CD8-positive, alpha-beta memory T cell (primary cell): ENCODE measurements at regions not wholly inside any gene's neighbourhood (a gene's known extent, or its start where the extent isn't known, plus 50 kb on each side); places are given as distances from the start of the nearest gene placed in this dataset.
"Not testable (repeated sequence)": the region's sequence is repeated elsewhere in the genome, so short reads cannot be mapped to it uniquely, and the experiment has no call there.

ENCODE experiments used
- CTCF ChIA-PET: fragments of 350-600 bp; sonication (Branson Sonifier 250); formaldehyde crosslinking; loops from one replicate; lab custom pipeline; 2021; ENCODE audit warnings: antibody characterized with exemption; lab: Charles Lee
- POLR2A ChIA-PET: fragments of 350-600 bp; sonication (Branson Sonifier 250); formaldehyde crosslinking; loops from one replicate; lab custom pipeline; 2021; ENCODE audit warnings: antibody characterized with exemption; lab: Charles Lee
- DNase-seq, 5 donors: peaks; one replicate each; pipeline versions ENCODE4 v3.0.0 to v3.0.0-alpha.2; 2020 to 2022; ENCODE audit warnings: mixed read lengths in 1 of 5
- H3K27ac ChIP-seq: one replicate; pipeline ENCODE4 v1.7.0; 2013; ENCODE audit warnings: low read depth, mild to moderate bottlenecking, low read length, moderate library complexity
- H3K27me3 ChIP-seq: 2 replicates; pipeline ENCODE4 v1.7.0; 2013; ENCODE audit warnings: low read length, mild to moderate bottlenecking; ENCODE audit not compliant: insufficient read depth, poor library complexity, severe bottlenecking
- H3K36me3 ChIP-seq: 2 replicates; pipeline ENCODE4 v1.7.0; 2013; ENCODE audit warnings: mild to moderate bottlenecking, low read length, moderate library complexity; ENCODE audit not compliant: insufficient read depth
- H3K4me1 ChIP-seq: 2 replicates; pipeline ENCODE4 v1.7.0; 2013; ENCODE audit warnings: mild to moderate bottlenecking, low read length, moderate library complexity; ENCODE audit not compliant: insufficient read depth
- H3K4me3 ChIP-seq: 2 replicates; pipeline ENCODE4 v1.7.0; 2013; ENCODE audit warnings: mild to moderate bottlenecking, low read length
- H3K9me3 ChIP-seq: 2 replicates; pipeline ENCODE4 v1.7.0; 2013; ENCODE audit warnings: mild to moderate bottlenecking, low read length
- H3K27ac Mint-ChIP-seq, 8 donors: one replicate each; pipeline ENCODE4 v1.8.0; 2020 to 2021; ENCODE audit warnings: mixed read lengths in 8 of 8, mild to moderate bottlenecking in 6 of 8, inconsistent platforms in 3 of 8, moderate library complexity in 3 of 8
- H3K27me3 Mint-ChIP-seq, 2 donors: one replicate each; pipeline ENCODE4 v1.8.0; 2020 to 2021; ENCODE audit warnings: mixed read lengths in 2 of 2, mild to moderate bottlenecking in 1 of 2, moderate library complexity in 1 of 2
- H3K36me3 Mint-ChIP-seq, 3 donors: one replicate each; pipeline ENCODE4 v1.8.0; 2020 to 2021; ENCODE audit warnings: mixed read lengths in 3 of 3, inconsistent platforms in 1 of 3, mild to moderate bottlenecking in 1 of 3
- H3K4me1 Mint-ChIP-seq, 3 donors: one replicate each; pipeline ENCODE4 v1.8.0; 2020 to 2021; ENCODE audit warnings: mixed read lengths in 3 of 3, inconsistent platforms in 1 of 3, mild to moderate bottlenecking in 1 of 3
- H3K4me3 Mint-ChIP-seq, 7 donors: one replicate each; pipeline ENCODE4 v1.8.0; 2020 to 2021; ENCODE audit warnings: mixed read lengths in 7 of 7, mild to moderate bottlenecking in 6 of 7, moderate library complexity in 4 of 7, inconsistent platforms in 2 of 7
- H3K9me3 Mint-ChIP-seq, 5 donors: one replicate each; pipeline ENCODE4 v1.8.0; 2020 to 2022; ENCODE audit warnings: mixed read lengths in 5 of 5, mild to moderate bottlenecking in 3 of 5, moderate library complexity in 2 of 5, inconsistent platforms in 1 of 5

DNA sequence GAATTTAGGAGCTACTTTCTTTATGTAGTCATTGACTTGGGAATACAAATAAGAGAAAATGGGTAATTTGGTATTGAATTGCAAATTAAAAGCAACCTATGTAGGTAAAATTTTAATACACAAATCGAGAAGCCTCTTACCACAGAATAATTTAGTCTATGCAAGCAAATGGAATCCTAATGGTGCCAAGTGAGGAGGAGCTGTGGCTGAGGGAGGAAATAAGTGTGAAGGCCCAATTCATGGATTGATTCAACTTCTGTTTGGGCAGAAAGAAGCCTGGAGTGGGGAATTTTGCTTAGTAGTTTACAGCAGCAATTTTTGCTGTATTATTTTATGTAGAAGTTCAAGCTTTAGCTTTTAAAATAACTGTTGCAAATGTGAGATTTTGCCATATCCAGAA is 291.9 kb downstream of the OXSM start:
- Mint-ChIP-seq H3K27me3 (no peaks in the 10 kb centered on the region), H3K27ac (no peak overlapping the region), H3K9me3 (peaks cover 0 to 5% (median 0%) of the 10 kb centered on the region in 5 donors), H3K4me1 (no peaks in the 10 kb centered on the region), H3K4me3 (no peak overlapping the region), H3K36me3 (no peaks in the 10 kb centered on the region)
- CTCF ChIA-PET, result interaction anchor here (1.0 kb wide), 1 partner anchor 16 kb away, joined by 3 read pairs; no protein-coding TSS in a partner anchor
- Histone ChIP-seq H3K27me3 (no peaks in the 10 kb centered on the region), H3K4me1 (no peaks in the 10 kb centered on the region), H3K9me3 (no peaks in the 10 kb centered on the region), H3K4me3 (no peak overlapping the region), H3K36me3 (no peaks in the 10 kb centered on the region), H3K27ac (no peak overlapping the region)
- no peak for DNase-seq
- POLR2A ChIA-PET, result no interaction called here

DNA sequence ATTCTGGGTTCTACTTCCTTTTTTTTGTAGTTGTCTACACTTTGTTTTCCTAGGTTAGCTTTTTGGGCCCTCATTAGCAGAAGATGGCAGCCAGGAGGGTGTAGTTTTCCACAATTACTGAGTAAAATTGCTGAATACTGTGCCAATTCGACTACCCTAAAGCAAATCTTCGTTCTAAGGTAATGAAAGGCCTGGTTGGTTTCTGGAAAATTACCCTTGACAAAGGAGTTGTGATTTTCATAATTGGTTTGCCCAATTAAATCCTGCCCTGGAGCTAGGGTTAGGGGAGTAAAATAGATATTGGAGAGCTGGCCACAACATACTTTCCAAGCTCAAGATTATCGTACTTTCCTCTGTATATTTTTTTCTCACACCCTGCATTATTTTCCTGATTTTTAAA is 293.0 kb downstream of the OXSM start:
- no peak overlapping the region for H3K4me3 Mint-ChIP-seq
- peaks cover 0 to 9% (median 3%) of the 10 kb centered on the region in 5 donors for H3K9me3 Mint-ChIP-seq
- Histone ChIP-seq H3K9me3 (no peaks in the 10 kb centered on the region), H3K4me1 (no peaks in the 10 kb centered on the region), H3K27me3 (no peaks in the 10 kb centered on the region), H3K27ac (no peak overlapping the region), H3K36me3 (no peaks in the 10 kb centered on the region), H3K4me3 (no peak overlapping the region)
- H3K36me3 Mint-ChIP-seq, result no peaks in the 10 kb centered on the region
- CTCF ChIA-PET, result no interaction called here
- H3K27me3 Mint-ChIP-seq, result no peaks in the 10 kb centered on the region
- no peak overlapping the region for H3K27ac Mint-ChIP-seq
- DNase-seq, result no peak
- POLR2A ChIA-PET, result no interaction called here
- H3K4me1 Mint-ChIP-seq, result no peaks in the 10 kb centered on the region

DNA sequence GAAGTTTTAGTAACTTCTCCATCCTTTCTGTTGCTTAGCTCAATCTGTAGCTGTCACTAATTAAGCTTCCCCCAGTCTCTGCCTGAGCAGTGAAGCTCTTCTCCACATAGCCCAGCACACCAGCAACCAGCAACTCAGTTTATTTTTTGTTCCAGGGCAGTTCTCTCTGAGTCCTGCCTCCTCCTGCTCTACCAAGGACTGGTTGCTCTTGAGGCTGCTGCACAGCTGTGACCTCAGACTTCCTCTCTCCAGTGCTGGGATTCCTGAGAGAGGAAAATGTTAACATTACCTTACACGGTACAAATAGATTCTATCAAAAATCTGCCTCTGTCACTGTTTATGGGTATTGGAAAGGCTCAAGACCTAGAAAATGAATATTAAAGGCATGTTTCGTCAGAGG is 294.7 kb downstream of the OXSM start:
- no peaks in the 10 kb centered on the region for H3K4me1 Mint-ChIP-seq
- H3K27me3 Mint-ChIP-seq, result no peaks in the 10 kb centered on the region
- Histone ChIP-seq H3K36me3 (no peaks in the 10 kb centered on the region), H3K9me3 (no peaks in the 10 kb centered on the region), H3K4me1 (no peaks in the 10 kb centered on the region), H3K27ac (no peak overlapping the region), H3K4me3 (no peak overlapping the region), H3K27me3 (no peaks in the 10 kb centered on the region)
- H3K4me3 Mint-ChIP-seq, result no peak overlapping the region
- DNase-seq, result no peak
- no peak overlapping the region for H3K27ac Mint-ChIP-seq
- CTCF ChIA-PET, result no interaction called here
- peaks cover 4 to 21% (median 12%) of the 10 kb centered on the region in 5 donors for H3K9me3 Mint-ChIP-seq
- H3K36me3 Mint-ChIP-seq, result peaks cover 0 to 4% (median 1%) of the 10 kb centered on the region in 3 donors
- POLR2A ChIA-PET, result no interaction called here

DNA sequence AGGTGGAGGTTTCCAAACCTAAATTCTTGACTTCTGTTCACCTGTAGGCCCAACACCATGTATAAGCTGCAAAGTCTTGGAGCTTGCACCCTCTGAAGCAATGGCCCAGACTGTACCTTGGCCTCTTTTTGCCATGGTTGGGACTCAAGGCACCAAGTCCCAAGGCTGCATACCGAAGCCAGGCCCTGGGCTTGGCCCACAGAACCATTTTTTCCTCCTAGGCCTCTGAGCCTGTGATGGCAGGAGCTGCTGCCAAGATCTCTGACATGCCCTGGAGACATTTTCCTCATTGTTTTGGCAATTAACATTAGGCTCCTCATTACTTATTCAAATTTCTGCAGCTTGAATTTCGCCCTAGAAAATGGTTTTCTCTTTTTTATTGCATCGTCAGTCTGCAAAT is 297.9 kb downstream of the OXSM start:
- Mint-ChIP-seq H3K36me3 (peaks cover 0 to 4% (median 1%) of the 10 kb centered on the region in 3 donors), H3K4me1 (no peaks in the 10 kb centered on the region), H3K27me3 (no peaks in the 10 kb centered on the region), H3K9me3 (peaks cover 11 to 22% (median 12%) of the 10 kb centered on the region in 5 donors), H3K4me3 (no peak overlapping the region), H3K27ac (no peak overlapping the region)
- H3K4me1 ChIP-seq, result no peaks in the 10 kb centered on the region
- no peak for DNase-seq
- H3K36me3 ChIP-seq, result no peaks in the 10 kb centered on the region
- H3K27ac ChIP-seq, result no peak overlapping the region
- no peaks in the 10 kb centered on the region for H3K27me3 ChIP-seq
- ChIA-PET CTCF (no interaction called here), POLR2A (no interaction called here)
- no peaks in the 10 kb centered on the region for H3K9me3 ChIP-seq
- H3K4me3 ChIP-seq, result no peak overlapping the region

DNA sequence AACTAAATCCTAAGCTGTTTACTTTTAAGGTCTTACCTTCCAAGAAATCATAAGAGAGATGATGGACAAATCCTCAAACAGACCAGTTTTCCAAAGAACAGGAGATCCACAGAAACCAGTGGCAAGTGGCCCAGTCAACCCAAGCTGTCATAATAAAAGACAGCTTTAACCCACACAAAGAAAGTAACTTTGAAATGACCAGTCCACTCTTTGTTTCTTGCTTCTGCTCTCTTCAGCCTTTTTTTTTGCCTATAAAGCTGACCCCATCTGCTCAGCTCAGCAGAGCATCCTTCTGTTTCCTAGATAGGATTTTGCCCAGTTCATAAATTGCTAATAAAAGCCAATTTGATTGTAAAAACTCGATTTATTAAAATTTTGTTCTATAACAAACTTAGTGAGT is 299.4 kb downstream of the OXSM start:
- Mint-ChIP-seq H3K27ac (no peak overlapping the region), H3K27me3 (no peaks in the 10 kb centered on the region), H3K4me1 (no peaks in the 10 kb centered on the region), H3K36me3 (peaks cover 0 to 4% (median 1%) of the 10 kb centered on the region in 3 donors), H3K9me3 (peaks cover 12 to 22% (median 16%) of the 10 kb centered on the region in 5 donors), H3K4me3 (no peak overlapping the region)
- Histone ChIP-seq H3K4me3 (no peak overlapping the region), H3K9me3 (no peaks in the 10 kb centered on the region), H3K27me3 (no peaks in the 10 kb centered on the region), H3K27ac (no peak overlapping the region), H3K4me1 (no peaks in the 10 kb centered on the region), H3K36me3 (no peaks in the 10 kb centered on the region)
- ChIA-PET CTCF (no interaction called here), POLR2A (no interaction called here)
- DNase-seq, result no peak

DNA sequence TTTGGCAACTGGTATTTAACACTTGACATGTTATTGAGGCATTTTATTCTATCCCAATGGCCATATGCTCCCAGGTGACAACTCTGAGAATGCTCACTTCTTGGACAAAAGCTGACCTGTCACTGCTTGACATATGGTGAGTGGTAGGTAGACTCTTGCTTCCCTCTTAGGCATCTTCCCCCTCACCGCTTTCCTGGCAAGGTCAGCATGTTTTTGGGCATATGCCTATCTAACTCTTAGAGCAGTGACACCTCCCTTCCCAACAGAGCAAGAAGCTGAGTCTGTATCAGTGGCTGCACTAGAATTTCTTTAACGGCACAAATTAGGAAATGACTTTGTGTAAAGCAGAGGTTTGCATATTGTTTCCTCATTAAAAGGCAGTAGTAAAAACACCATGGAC is 300.7 kb downstream of the OXSM start:
- Histone ChIP-seq H3K4me3 (no peak overlapping the region), H3K4me1 (no peaks in the 10 kb centered on the region), H3K9me3 (no peaks in the 10 kb centered on the region), H3K36me3 (no peaks in the 10 kb centered on the region), H3K27me3 (no peaks in the 10 kb centered on the region), H3K27ac (no peak overlapping the region)
- Mint-ChIP-seq H3K4me3 (no peak overlapping the region), H3K9me3 (peaks cover 16 to 24% (median 19%) of the 10 kb centered on the region in 5 donors), H3K36me3 (peaks cover 0 to 4% (median 1%) of the 10 kb centered on the region in 3 donors), H3K27ac (no peak overlapping the region), H3K4me1 (no peaks in the 10 kb centered on the region), H3K27me3 (no peaks in the 10 kb centered on the region)
- POLR2A ChIA-PET, result no interaction called here
- no peak for DNase-seq
- CTCF ChIA-PET, result no interaction called here

DNA sequence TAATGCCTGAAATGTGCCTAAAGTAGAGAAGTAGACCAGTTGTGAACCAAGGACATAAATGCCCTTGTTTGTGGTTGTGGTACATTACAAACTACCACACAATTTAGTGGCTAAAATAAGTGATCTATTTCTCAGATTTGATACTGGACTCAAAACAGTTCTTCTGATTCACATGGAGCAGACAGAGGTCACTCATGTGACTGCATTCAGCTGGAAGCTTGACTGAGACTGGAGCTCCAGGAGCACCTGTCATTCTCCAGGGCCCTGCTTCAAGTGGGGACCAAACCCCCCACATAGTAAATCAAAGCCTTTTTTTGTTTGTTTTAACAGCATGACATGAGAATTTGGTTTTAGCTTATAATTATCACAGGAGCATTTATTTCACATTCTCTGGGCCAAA is 301.2 kb downstream of the OXSM start:
- H3K4me3 Mint-ChIP-seq, result no peak overlapping the region
- H3K4me1 ChIP-seq, result no peaks in the 10 kb centered on the region
- H3K27ac ChIP-seq, result no peak overlapping the region
- DNase-seq, result no peak
- no peaks in the 10 kb centered on the region for H3K4me1 Mint-ChIP-seq
- H3K36me3 Mint-ChIP-seq, result peaks cover 0 to 4% (median 1%) of the 10 kb centered on the region in 3 donors
- H3K36me3 ChIP-seq, result no peaks in the 10 kb centered on the region
- no peak overlapping the region for H3K4me3 ChIP-seq
- CTCF ChIA-PET, result no interaction called here
- no peaks in the 10 kb centered on the region for H3K9me3 ChIP-seq
- H3K27ac Mint-ChIP-seq, result no peak overlapping the region
- H3K27me3 ChIP-seq, result no peaks in the 10 kb centered on the region
- H3K27me3 Mint-ChIP-seq, result no peaks in the 10 kb centered on the region
- POLR2A ChIA-PET, result no interaction called here
- peaks cover 16 to 25% (median 19%) of the 10 kb centered on the region in 5 donors for H3K9me3 Mint-ChIP-seq

DNA sequence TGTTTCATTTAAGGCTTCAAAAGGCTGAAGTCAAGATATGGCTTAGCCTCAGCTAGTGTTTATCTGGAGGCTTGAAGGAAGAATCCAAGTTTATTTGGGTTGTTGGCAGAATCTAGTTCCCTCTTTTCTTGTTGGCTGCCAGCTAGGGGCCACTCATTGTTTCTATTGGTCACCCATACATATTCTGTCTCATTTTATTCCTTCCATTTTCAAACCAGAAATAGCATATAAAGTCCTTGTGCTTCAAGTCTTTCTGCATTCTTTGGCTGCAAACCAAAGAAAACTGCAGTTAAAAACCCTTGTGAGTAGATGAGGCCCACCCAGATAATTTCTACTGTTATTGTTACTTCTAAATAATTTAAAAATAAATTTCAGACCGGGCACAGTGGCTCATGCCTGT is 301.7 kb downstream of the OXSM start:
- Histone ChIP-seq H3K4me3 (no peak overlapping the region), H3K27ac (no peak overlapping the region), H3K9me3 (no peaks in the 10 kb centered on the region), H3K36me3 (no peaks in the 10 kb centered on the region), H3K4me1 (no peaks in the 10 kb centered on the region), H3K27me3 (no peaks in the 10 kb centered on the region)
- Mint-ChIP-seq H3K36me3 (peaks cover 0 to 4% (median 1%) of the 10 kb centered on the region in 3 donors), H3K27me3 (no peaks in the 10 kb centered on the region), H3K4me3 (no peak overlapping the region), H3K4me1 (no peaks in the 10 kb centered on the region), H3K27ac (no peak overlapping the region), H3K9me3 (peaks cover 17 to 25% (median 20%) of the 10 kb centered on the region in 5 donors)
- POLR2A ChIA-PET, result no interaction called here
- DNase-seq, result no peak
- CTCF ChIA-PET, result no interaction called here

DNA sequence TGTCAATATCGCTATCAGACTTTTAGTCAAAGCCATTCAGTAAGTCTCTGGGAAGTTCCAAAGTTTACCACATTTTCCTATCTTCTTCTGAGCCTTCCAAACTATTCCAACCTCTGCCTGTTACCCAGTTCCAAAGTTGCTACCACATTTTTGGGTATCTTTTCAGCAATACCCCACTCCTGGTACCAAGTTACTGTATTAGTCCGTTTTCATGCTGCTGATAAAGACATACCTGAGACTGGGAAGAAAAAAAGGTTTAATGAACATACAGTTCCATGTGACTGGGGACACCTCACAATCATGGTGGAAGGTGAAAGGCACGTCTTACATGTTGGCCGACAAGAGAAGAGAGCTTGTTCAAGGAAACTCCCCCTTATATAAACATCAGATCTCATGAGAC is 307.2 kb downstream of the OXSM start:
- DNase-seq, H3K4me3 Mint-ChIP-seq, H3K4me1 ChIP-seq, POLR2A ChIA-PET, H3K27ac Mint-ChIP-seq, H3K9me3 ChIP-seq, H3K36me3 Mint-ChIP-seq, H3K27me3 ChIP-seq, H3K4me1 Mint-ChIP-seq, H3K27me3 Mint-ChIP-seq, H3K27ac ChIP-seq, H3K36me3 ChIP-seq, CTCF ChIA-PET, H3K4me3 ChIP-seq: not testable (repeated sequence)
- H3K9me3 Mint-ChIP-seq, result peaks cover 14 to 39% (median 22%) of the 10 kb centered on the region in 5 donors
